22Rv1 (cell line): ENCODE measurements at regions not wholly inside any gene's neighbourhood (a gene's known extent, or its start where the extent isn't known, plus 50 kb on each side); places are given as distances from the start of the nearest gene placed in this dataset.

Experiments
- CTCF ChIP-seq: fragments of 450-650 bp; IDR thresholded peaks from 2 replicates; pipeline ENCODE4 v1.5.1; 2017; ENCODE audit warnings: mild to moderate bottlenecking
- ZFX ChIP-seq: fragments of 450-650 bp; IDR thresholded peaks from 2 replicates; pipeline ENCODE4 v1.6.1; 2017; ENCODE audit warnings: antibody characterized with exemption, borderline replicate concordance

- TF ChIP-seq CTCF (no peak), ZFX (no peak)
Measured at GRCh38 chr2:22887845-22888244, 497.1 kb upstream of the KLHL29 start.
